ENCODE measurements at regions not wholly inside any gene's neighbourhood (a gene's known extent, or its start where the extent isn't known, plus 50 kb on each side); places are given as distances from the start of the nearest gene placed in this dataset.
A peak's percentile ranks its signal among the peaks of the same experiment; 100 is the strongest.

GRCh38 chr12:71071536-71072097 lies 86.2 kb downstream of the TSPAN8 start:
- no peak for DNase-seq (ENCODE audit: low read depth)

- no peak for DNase-seq (ENCODE audit: low read depth)
Observed at GRCh38 chr12:71070416-71071128, 87.2 kb downstream of the TSPAN8 start.

GRCh38 chr12:71069311-71069710 lies 88.5 kb downstream of the TSPAN8 start:
- no peak for DNase-seq (ENCODE audit: low read depth)

- no peak for DNase-seq (ENCODE audit: low read depth)
Observed at GRCh38 chr12:71063087-71063486, 94.7 kb downstream of the TSPAN8 start.

- DNase-seq (ENCODE audit: low read depth), result no peak
Observed at GRCh38 chr12:71061451-71061850, 96.3 kb downstream of the TSPAN8 start.

- no peak for DNase-seq (ENCODE audit: low read depth)
Observed at GRCh38 chr12:71060426-71060825, 97.4 kb downstream of the TSPAN8 start.

GRCh38 chr12:71057330-71057729 lies 100.5 kb downstream of the TSPAN8 start:
- DNase-seq (ENCODE audit: low read depth), result no peak

GRCh38 chr12:71054551-71054950 lies 103.2 kb downstream of the TSPAN8 start:
- no peak for DNase-seq (ENCODE audit: low read depth)

GRCh38 chr12:71046215-71046614 lies 111.6 kb downstream of the TSPAN8 start:
- DNase-seq (ENCODE audit: low read depth), result peak; percentile 69

GRCh38 chr12:71045781-71046180 lies 112.0 kb downstream of the TSPAN8 start:
- DNase-seq (ENCODE audit: low read depth), result peak; percentile 65

- no peak for DNase-seq (ENCODE audit: low read depth)
Observed at GRCh38 chr12:71041476-71041875, 116.3 kb downstream of the TSPAN8 start.

- no peak for DNase-seq (ENCODE audit: low read depth)
Observed at GRCh38 chr12:71038960-71039359, 118.4 kb upstream of the PTPRR start.

GRCh38 chr12:71036526-71036925 lies 116.0 kb upstream of the PTPRR start:
- no peak for DNase-seq (ENCODE audit: low read depth)

GRCh38 chr12:71032933-71033332 lies 112.4 kb upstream of the PTPRR start:
- DNase-seq (ENCODE audit: low read depth), result no peak

GRCh38 chr12:71029302-71029701 lies 108.8 kb upstream of the PTPRR start:
- no peak for DNase-seq (ENCODE audit: low read depth)

GRCh38 chr12:71027856-71028255 lies 107.3 kb upstream of the PTPRR start:
- DNase-seq (ENCODE audit: low read depth), result no peak

GRCh38 chr12:71024827-71025226 lies 104.3 kb upstream of the PTPRR start:
- no peak for DNase-seq (ENCODE audit: low read depth)

- no peak for DNase-seq (ENCODE audit: low read depth)
Observed at GRCh38 chr12:71024281-71024680, 103.7 kb upstream of the PTPRR start.

- no peak for DNase-seq (ENCODE audit: low read depth)
Observed at GRCh38 chr12:71021491-71021890, 101.0 kb upstream of the PTPRR start.

- no peak for DNase-seq (ENCODE audit: low read depth)
Observed at GRCh38 chr12:71019282-71019831, 98.8 kb upstream of the PTPRR start.

GRCh38 chr12:71018682-71019081 lies 98.1 kb upstream of the PTPRR start:
- DNase-seq (ENCODE audit: low read depth), result no peak

- peak; percentile 56 for DNase-seq (ENCODE audit: low read depth)
Observed at GRCh38 chr12:71014180-71014785, 93.7 kb upstream of the PTPRR start.

GRCh38 chr12:71011261-71011660 lies 90.7 kb upstream of the PTPRR start:
- peak; percentile 48 for DNase-seq (ENCODE audit: low read depth)

All from HT1080 (cell line).